Calu3 (cell line): ENCODE measurements at regions not wholly inside any gene's neighbourhood (a gene's known extent, or its start where the extent isn't known, plus 50 kb on each side); places are given as distances from the start of the nearest gene placed in this dataset.
"Not testable (repeated sequence)": the region's sequence is repeated elsewhere in the genome, so short reads cannot be mapped to it uniquely, and the experiment has no call there.

Experiments used
- BruUV-seq: library from RNA; stranded (reverse); fragments of 400-500 nt; replicated peaks from 2 replicates; lab custom pipeline; 2021; lab: Mats Ljungman, UMichigan
- CTCF ChIA-PET: fragments of 300-600 bp; sonication (Branson Sonifier 250); formaldehyde crosslinking; loops from one replicate; lab custom pipeline; 2022; ENCODE audit warnings: antibody characterized with exemption; lab: Charles Lee
- DNase-seq: peaks from one replicate; pipeline ENCODE4 v3.0.0; 2022
- H3K27ac Mint-ChIP-seq: one replicate; pipeline ENCODE4 v1.8.0; 2022; ENCODE audit warnings: mixed read lengths; ENCODE audit not compliant: unreplicated experiment
- H3K27me3 Mint-ChIP-seq: one replicate; pipeline ENCODE4 v1.8.0; 2022; ENCODE audit warnings: mixed read lengths; ENCODE audit not compliant: unreplicated experiment
- H3K36me3 Mint-ChIP-seq: one replicate; pipeline ENCODE4 v1.8.0; 2022; ENCODE audit warnings: mild to moderate bottlenecking, moderate library complexity, mixed read lengths; ENCODE audit not compliant: insufficient read depth, unreplicated experiment
- H3K4me1 Mint-ChIP-seq: one replicate; pipeline ENCODE4 v1.8.0; 2022; ENCODE audit warnings: mild to moderate bottlenecking, low read depth, mixed read lengths; ENCODE audit not compliant: unreplicated experiment
- H3K4me3 Mint-ChIP-seq: one replicate; pipeline ENCODE4 v1.8.0; 2022; ENCODE audit warnings: mild to moderate bottlenecking, low read depth, moderate library complexity, mixed read lengths; ENCODE audit not compliant: unreplicated experiment
- H3K9me3 Mint-ChIP-seq: one replicate; pipeline ENCODE4 v1.8.0; 2022; ENCODE audit warnings: low read depth, mixed read lengths; ENCODE audit not compliant: unreplicated experiment
- intact Hi-C: fragments of 100-400 bp; cut with micrococcal nuclease; formaldehyde crosslinking; loops from one replicate; pipeline ENCODE4 v1.10.0; 2022; ENCODE audit not compliant: unreplicated experiment
- TF ChIP-seq, protein P1 (sequence below): fragments of 200-600 bp; IDR thresholded peaks from one replicate; pipeline ENCODE4 v1.8.0; 2022; ENCODE audit warnings: antibody characterized with exemption; ENCODE audit not compliant: unreplicated experiment

DNA sequence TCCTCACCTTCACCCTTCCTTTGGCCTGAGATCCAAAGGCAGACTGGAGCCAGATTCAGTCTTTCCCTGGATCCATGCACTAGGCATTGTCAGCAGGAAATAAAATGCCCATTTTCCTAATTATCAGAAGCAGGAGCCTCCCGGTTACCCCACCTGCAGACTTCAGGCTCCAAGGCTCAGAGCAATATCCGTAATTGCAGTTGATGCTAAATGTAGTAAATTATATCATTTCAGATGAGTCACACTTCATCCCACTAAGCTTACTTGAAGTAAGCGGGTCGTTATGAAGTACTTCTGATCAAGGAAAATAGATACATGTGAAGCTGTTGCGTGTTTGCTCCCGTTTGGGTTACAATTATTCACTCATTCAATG, 110.7 kb upstream of the SFSWAP start:
- DNase-seq: no peak
- TF ChIP-seq, protein P1, sequence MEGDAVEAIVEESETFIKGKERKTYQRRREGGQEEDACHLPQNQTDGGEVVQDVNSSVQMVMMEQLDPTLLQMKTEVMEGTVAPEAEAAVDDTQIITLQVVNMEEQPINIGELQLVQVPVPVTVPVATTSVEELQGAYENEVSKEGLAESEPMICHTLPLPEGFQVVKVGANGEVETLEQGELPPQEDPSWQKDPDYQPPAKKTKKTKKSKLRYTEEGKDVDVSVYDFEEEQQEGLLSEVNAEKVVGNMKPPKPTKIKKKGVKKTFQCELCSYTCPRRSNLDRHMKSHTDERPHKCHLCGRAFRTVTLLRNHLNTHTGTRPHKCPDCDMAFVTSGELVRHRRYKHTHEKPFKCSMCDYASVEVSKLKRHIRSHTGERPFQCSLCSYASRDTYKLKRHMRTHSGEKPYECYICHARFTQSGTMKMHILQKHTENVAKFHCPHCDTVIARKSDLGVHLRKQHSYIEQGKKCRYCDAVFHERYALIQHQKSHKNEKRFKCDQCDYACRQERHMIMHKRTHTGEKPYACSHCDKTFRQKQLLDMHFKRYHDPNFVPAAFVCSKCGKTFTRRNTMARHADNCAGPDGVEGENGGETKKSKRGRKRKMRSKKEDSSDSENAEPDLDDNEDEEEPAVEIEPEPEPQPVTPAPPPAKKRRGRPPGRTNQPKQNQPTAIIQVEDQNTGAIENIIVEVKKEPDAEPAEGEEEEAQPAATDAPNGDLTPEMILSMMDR: no peak
- intact Hi-C loops: loop anchor here (10.0 kb wide), 1 partner anchor 225 kb away; the partner anchor contains the start of gene MMP17
- CTCF ChIA-PET: no interaction called here
- H3K4me1 Mint-ChIP-seq: no peaks in the 10 kb centered on the region
- no peaks in the 10 kb centered on the region for H3K9me3 Mint-ChIP-seq
- no peak overlapping the region for H3K4me3 Mint-ChIP-seq
- no peaks in the 10 kb centered on the region for H3K36me3 Mint-ChIP-seq
- BruUV-seq: no TSS peak
- H3K27me3 Mint-ChIP-seq: peaks cover 83% of the 10 kb centered on the region
- no peak overlapping the region for H3K27ac Mint-ChIP-seq

DNA sequence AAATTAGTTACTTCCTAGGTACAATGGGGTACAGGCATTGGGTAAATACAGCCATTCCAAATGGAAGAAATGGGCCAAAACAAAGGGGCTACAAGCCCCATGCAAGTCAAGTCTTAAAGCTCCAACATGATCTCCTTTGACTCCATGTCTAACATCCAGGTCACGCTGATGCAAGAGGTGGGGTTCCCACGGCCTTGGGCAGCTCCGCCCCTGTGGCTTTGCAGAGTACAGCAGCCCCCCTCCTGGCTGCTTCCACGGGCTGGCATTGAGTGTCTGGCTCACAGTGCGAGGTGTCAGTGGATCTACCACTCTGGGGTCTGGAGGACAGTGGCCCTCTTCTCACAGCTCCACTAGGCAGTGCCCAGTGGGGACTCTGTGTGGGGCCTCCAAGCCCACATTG, 109.4 kb upstream of the SFSWAP start:
- DNase-seq, H3K27ac Mint-ChIP-seq, H3K9me3 Mint-ChIP-seq, H3K4me1 Mint-ChIP-seq, CTCF ChIA-PET, H3K36me3 Mint-ChIP-seq, BruUV-seq, H3K4me3 Mint-ChIP-seq: not testable (repeated sequence)
- intact Hi-C loops: loop anchor here (10.0 kb wide), 1 partner anchor 223 kb away; the partner anchor contains the start of gene MMP17
- peaks cover 92% of the 10 kb centered on the region for H3K27me3 Mint-ChIP-seq

DNA sequence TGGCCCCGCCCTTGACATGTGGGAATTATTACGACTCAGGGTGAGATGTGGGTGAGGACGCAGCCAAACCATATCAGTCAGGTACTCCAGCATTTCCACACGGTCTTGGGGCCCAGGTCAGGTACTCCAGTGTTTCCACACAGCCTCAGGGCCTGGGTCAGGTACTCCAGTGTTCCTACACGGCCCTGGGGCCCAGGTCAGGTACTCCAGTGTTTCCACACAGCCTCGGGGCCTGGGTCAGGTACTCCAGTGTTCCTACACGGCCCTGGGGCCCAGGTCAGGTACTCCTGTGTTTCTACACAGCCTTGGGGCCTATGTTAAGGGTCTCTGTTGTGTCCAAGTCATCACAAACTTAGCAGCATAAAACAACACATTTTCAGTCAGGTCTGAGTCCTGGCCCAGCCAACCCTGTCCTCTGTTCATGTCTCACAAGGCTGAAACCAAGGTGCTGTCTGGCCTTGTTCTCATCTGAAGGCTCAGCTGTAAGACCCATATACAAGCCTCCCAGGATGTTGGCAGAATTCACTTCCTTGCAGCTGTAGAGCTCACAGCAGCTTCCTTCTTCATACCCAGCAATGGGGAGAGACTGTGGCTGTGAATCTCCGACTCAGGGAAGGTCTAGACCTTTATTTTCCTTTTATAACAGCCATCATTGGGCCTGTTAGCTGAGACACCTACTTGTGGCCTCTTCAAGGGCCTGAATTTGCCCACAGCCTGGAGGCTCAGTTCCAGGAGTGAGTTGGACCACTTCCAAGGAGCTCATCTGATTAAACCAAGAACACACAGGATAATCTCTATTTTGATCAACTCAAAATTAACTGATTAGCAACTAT, 107.6 kb upstream of the SFSWAP start:
- BruUV-seq: no TSS peak

DNA sequence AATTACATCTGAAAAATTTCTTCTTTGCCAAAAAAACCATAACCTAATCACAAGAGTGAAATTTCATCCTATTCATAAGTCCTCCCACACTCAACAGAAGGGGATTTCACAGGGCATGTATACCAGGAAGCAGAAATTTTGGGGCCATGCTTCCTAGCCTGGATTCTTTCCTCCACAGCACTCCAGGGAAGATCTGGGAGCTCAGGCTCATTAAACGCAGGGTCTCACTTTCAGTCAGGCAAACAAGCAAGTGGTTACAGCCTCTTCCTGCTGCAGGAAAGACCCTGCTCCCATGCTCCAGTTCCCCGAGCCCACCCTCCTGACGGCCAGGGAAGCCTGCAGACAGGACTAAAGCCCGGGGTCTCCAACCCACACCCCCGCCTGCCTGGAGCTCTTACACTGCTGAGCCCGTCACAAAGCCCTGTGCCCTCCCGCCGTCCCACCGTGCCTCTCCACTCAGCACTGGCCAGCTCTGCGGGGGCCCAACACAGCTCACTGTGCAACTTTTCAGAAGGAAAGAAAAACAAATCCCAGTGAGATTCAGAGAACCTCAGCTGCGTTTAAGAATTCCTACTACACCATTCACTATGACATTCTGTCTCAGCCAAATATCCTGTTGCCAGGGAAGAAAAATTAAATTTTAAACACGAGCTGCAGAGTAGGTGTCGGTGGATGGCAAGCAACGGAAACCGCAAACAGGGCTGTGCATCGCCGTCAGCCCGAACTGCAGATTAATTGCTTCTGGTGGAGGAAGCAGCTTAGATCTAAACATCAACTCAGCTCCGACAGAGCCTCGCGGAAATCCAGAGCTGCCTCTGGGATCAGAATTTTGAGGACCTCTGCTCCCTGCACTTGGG, 106.7 kb upstream of the SFSWAP start:
- Mint-ChIP-seq H3K27ac (no peak overlapping the region), H3K27me3 (peaks cover 97% of the 10 kb centered on the region), H3K36me3 (no peaks in the 10 kb centered on the region), H3K4me1 (no peaks in the 10 kb centered on the region), H3K9me3 (no peaks in the 10 kb centered on the region), H3K4me3 (no peak overlapping the region)
- intact Hi-C loops: loop anchor here (10.0 kb wide), 1 partner anchor 221 kb away; the partner anchor contains the start of gene MMP17
- DNase-seq: no peak
- CTCF ChIA-PET: interaction anchor here (1.1 kb wide), 1 partner anchor 15 kb away, joined by 3 read pairs; no protein-coding TSS in a partner anchor
- no TSS peak for BruUV-seq
- TF ChIP-seq, protein P1: no peak

More for the DNA sequence above, 107.6 kb upstream of the SFSWAP start:
- H3K27me3 Mint-ChIP-seq: peaks cover 97% of the 10 kb centered on the region
- no peaks in the 10 kb centered on the region for H3K36me3 Mint-ChIP-seq
- intact Hi-C loops: loop anchor here (10.0 kb wide), 1 partner anchor 221 kb away; the partner anchor contains the start of gene MMP17
- TF ChIP-seq, protein P1: no peak
- DNase-seq: no peak
- CTCF ChIA-PET: interaction anchor here (1.1 kb wide), 1 partner anchor 14 kb away, joined by 3 read pairs; no protein-coding TSS in a partner anchor
- no peaks in the 10 kb centered on the region for H3K4me1 Mint-ChIP-seq
- no peak overlapping the region for H3K27ac Mint-ChIP-seq
- H3K4me3 Mint-ChIP-seq: no peak overlapping the region
- H3K9me3 Mint-ChIP-seq: no peaks in the 10 kb centered on the region
